ENCODE measurements at regions not wholly inside any gene's neighbourhood (a gene's known extent, or its start where the extent isn't known, plus 50 kb on each side); places are given as distances from the start of the nearest gene placed in this dataset.
"Not testable (repeated sequence)": the region's sequence is repeated elsewhere in the genome, so short reads cannot be mapped to it uniquely, and the experiment has no call there.

DNA sequence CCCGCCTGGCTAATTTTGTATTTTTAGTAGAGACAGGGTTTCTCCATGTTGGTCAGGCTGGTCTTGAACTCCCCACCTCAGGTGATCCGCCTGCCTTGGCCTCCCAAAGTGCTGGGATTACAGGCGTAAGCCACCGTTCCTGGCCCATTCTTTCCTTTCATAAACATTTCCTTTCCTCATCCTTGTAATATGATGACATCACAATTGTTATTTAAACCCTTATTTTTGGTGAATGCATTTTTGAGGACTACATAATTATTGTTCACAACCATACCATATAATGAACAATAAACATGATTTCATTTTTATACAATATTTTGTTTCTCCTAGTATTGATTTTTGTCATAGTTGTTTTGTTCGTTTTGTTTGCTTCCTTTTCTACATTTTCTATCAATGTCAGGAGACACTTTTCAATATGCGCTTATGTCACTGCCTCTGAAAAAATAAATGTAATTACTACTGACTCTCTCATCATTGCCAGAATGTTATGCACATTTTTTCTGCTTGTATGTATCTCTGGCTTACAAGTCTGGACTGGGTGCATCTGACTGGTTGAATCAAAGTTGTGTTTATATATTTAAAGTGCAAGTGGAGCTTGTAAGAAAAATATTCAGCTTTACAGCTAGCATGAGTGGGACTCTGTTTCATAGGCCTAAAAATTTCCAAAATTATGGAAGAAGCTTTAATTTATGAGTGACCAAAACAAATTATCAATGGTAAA lies 2286.3 kb upstream of the RAG2 start:
- no peak for DNase-seq (ENCODE audit: low read depth)

DNA sequence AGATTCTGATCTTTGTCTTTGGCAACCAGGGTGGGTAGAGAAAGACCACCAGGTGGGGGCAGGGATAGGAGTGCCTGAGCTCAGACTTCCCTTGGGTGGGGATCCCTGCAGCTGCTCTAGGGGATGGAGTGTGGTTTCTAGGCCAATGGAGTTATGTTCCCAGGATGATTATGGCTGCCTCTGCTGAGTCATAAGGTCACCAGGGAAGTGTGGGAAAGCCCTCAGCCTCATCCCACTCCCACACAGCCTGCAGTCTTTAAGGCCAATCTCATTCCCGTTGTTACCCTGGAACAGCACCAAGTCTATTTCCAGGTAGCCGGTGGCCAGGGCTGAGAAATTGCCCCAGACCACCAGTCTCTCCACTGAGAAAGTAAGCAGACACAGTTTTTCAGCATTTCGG lies 2269.3 kb upstream of the RAG2 start:
- no peak for DNase-seq (ENCODE audit: low read depth)

- no peak for DNase-seq (ENCODE audit: low read depth)
These were observed 2267.9 kb upstream of the RAG2 start for GRCh38 chr11:38865922-38866321.

DNA sequence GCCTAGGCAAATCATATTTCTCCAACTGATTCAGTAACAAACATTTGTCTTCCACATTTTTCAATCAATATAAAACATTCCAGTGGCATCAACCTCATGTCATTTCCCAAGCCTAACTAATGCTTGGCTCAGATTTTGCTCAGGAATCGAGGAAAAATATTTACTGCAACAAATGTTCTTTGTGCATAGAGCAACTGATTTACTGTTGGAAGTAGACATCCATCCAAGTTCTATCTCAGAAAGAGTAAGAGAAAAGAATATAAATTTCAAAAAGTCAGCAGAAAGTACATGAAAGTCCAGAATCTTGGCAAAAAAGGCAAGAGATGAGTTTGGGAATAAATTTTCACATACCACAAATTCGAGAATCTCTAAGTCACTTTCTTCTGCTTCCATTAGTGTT lies 2245.0 kb upstream of the RAG2 start:
- DNase-seq (ENCODE audit: low read depth), result no peak

DNA sequence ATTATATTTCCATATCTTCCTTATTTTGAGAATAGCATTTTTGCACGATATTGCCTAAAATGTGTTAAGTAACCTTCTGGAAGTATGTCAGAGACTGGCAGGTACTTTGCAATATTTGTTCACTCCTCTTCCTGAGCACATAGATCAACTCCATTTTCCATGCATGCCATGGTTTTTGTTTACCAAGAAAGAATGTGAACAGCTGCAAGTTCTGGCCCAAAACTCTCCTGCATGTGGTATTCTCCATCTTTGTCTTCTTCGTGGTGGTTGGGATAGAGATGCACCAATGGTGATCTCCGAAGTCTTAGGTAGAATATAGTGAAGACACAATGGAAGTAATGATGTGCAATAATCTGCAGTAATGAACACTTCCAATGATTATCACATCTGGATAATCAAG lies 2241.0 kb upstream of the RAG2 start:
- DNase-seq (ENCODE audit: low read depth), result no peak

DNA sequence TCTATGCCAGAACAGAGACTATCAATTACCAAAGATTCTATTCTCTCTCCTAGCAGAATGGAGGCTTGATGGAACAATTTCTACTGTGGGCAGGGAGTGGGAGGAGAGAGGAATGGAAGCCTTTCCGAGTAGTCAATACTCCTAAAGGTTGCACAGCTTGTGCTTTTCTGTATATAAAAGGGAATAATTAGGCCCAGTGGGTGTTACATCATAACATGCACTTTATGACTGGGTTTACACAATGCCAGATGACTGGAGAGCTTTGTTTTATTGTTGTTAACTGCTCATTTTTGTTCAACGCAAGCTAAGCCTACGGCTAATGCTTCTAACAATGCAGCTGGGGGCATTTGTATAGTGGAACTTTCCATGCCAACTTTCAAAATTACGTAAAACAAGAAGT lies 2237.9 kb upstream of the RAG2 start:
- DNase-seq (ENCODE audit: low read depth), result no peak

- DNase-seq (ENCODE audit: low read depth), result no peak
These were observed 2226.5 kb upstream of the RAG2 start for GRCh38 chr11:38824573-38824972.

DNA sequence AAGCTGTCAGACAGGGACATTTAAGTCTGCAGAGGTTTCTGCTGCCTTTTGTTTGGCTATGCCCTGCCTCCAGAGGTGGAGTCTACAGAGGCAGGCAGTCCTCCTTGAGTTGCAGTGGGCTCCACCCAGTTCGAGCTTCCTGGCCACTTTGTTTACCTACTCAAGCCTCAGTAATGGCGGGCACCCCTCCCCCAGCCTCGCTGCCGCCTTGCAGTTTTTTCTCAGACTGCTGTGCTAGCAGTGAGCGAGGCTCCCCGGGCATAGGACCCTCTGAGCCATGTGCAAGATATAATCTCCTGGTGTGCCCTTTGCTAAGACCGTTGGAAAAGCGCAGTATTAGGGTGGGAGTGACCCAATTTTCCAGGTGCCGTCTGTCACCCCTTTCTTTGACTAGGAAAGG lies 2223.8 kb upstream of the RAG2 start:
- DNase-seq (ENCODE audit: low read depth), result not testable (repeated sequence)

GRCh38 chr11:38819981-38820380 lies 2221.9 kb upstream of the RAG2 start:
- DNase-seq (ENCODE audit: low read depth), result no peak

DNA sequence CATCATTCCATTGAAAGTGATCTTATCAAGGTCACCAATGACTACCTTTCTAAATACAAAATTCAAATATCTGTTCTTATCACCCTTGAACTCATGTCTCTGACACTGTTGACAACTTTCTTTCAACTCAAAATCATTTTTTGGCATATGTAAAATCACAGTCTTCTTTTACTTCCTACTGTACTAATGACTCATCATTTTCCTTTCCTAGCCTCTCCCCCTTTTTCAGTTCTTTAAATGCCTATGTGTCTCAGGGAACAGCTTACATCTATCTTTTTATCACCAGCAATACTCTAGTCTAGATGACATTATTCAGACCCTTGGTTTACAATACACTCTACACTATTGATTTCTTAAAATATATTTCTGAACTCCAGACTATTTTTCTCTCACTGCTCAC lies 2220.7 kb upstream of the RAG2 start:
- no peak for DNase-seq (ENCODE audit: low read depth)

DNA sequence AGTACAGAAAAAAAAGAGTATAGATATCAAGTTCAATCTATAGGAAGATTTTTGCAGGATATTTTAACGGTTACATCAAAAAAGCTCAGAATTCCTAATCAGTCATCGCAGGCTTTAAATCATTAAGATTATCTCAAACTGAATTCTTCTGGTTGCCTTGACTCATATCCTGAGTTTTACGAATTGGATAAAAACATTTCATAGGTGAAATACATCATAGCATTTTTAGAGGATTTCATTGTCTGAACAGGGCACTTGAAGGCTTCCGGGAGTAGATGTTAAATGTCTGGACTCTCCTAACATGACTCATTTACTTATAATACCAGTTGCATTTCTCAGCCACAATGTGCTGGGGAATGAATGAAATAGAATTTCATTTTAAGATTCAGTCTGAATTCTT lies 2216.6 kb upstream of the RAG2 start:
- no peak for DNase-seq (ENCODE audit: low read depth)

- no peak for DNase-seq (ENCODE audit: low read depth)
These were observed 2211.5 kb upstream of the RAG2 start for GRCh38 chr11:38809521-38809920.

DNA sequence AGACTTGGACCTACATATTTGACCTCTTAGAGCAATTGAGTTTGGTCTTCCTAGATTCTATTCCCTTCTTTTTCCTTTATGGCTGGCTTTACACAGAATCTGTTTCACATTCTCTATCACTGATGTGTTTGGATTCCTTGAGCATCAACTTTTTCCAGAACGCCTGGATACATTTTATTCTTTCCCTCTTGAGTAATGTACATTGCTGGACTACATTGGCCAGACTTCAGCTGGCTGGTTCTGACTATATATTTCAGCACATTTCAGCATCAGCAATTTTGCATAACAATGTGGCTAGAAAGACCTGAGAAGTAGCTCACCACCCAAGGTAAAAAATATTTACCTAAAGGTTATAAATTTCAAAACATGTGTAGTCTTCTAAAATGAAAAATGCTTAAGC lies 2198.2 kb upstream of the RAG2 start:
- no peak for DNase-seq (ENCODE audit: low read depth)

GRCh38 chr11:38795027-38795426 lies 2197.0 kb upstream of the RAG2 start:
- DNase-seq (ENCODE audit: low read depth), result no peak

DNA sequence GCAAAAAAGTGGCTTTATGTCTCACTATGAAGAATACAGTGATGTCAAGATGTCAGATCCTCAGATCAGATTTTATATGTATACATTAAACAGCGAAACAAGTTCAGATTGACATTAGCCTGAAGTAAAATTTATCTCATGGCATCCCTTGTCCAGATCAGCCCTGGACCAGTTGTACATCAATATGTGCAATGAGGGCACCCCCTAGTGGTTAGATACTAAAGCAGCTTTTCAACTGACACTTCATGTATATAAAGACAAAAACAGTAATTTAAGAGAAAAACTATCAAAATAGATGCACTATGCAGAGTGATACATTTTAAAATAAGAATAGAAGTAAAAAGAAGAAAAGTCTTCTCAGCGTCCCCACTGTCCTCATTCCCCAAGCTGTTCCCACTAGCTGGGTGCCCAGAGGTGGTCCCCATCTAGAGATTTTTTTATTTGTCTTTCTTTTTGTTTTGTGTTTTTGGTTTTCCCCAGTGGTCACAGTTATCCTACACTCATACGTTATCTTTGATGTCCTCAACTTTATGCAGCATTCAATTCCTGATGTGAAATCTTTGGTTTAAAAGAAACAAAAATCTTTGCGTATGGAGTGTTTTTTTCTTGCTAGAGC lies 2193.4 kb upstream of the RAG2 start:
- DNase-seq (ENCODE audit: low read depth), result no peak

DNA sequence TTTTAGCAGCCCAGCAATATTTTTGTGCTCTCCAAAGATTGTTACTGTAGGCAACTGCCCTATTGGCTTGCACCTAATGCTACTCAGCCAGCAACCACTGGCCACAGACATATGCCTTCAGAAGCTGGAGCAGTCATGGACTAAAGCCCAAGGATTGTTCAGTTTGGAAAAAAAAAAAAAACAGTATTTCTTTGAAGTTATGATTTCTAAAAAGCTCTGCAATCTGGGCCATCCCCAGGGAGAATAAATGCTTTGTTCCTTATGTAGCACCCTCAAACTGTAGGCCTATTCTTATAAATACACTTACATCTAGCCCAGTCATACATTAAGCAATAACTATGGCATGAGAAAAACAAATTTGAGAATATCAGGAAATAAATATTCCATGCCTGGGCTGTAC lies 2190.5 kb upstream of the RAG2 start:
- DNase-seq (ENCODE audit: low read depth), result no peak

DNA sequence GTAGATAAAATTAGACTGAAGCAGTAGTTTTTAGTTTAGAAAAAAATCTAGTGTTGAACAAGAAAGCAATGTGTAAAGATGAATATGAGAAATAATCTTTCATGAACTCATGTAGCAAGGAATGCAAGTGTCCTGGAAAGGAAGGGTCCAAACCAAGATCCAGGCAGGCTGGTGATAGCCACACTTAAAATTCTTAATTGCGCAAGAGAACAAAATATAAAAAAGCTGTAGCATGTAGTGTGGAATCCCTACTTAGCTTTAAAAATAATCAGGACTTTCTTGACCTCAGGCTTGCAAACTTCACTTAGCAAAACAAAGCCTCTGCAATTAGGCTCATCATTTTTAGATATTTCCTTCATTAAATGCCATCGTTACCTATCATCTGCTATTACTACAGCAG lies 2186.1 kb upstream of the RAG2 start:
- no peak for DNase-seq (ENCODE audit: low read depth)

DNA sequence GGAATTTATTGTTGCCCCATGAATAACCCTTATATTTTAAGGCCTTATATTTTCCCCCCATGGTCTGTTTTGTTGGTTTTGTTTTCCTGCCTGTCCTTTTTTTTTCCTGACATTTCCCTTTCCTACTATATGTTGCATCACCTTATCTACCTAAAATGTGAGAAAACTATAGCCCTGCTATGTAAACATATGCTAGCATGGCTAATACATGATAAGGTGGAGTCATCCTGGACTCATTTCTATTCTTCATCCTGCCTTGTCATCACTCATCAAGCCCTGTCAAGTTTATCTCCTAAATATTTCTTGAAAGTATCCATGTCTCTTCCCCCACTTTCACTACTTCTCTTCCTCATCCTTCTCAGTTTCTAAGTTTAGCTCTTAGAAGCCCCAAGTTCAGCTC lies 2168.8 kb upstream of the RAG2 start:
- no peak for DNase-seq (ENCODE audit: low read depth)

DNA sequence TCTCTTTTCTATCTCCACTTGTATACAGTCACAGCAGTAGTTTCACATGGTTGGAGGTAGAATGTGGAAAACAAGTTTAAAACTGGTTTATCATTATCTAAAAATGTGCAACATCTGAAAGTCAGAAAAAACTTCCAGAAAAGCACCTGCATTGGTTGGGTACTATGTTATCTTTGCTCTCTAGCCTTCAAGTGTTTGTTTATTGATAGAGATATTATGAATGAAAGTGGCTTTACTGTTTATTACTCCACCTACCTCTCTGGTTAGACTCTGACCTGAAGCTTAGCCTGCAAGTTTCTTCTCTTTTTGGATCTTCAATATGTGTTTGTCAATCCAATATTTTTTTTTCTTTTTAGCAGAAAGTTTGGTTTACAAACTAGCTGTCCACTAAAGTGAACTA lies 2161.4 kb upstream of the RAG2 start:
- no peak for DNase-seq (ENCODE audit: low read depth)

DNA sequence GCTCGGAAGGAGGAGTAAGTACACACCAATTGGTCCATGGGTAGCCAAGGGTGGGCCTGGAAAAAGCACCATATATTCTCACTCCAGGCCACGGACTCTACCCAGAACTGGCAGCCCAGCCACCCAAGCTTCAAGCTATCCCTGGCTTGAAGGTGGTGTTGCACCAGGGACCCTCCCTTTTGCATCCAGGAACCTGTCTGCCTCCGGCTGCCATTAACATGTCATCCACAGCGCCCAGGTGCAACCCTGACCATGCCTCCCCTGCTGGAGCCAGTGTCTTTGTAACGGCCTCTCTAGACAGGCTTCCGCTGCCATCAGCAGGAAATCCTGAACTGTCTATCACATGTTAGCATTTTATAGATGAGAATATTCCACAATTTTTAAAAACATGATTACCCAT lies 2158.5 kb upstream of the RAG2 start:
- no peak for DNase-seq (ENCODE audit: low read depth)

- no peak for DNase-seq (ENCODE audit: low read depth)
These were observed 2153.4 kb upstream of the RAG2 start for GRCh38 chr11:38751421-38751820.

GRCh38 chr11:38746516-38746915 lies 2148.5 kb upstream of the RAG2 start:
- DNase-seq (ENCODE audit: low read depth), result not testable (repeated sequence)

- no peak for DNase-seq (ENCODE audit: low read depth)
These were observed 2125.3 kb upstream of the RAG2 start for GRCh38 chr11:38723361-38723760.
